ENCODE measurements at regions not wholly inside any gene's neighbourhood (a gene's known extent, or its start where the extent isn't known, plus 50 kb on each side); places are given as distances from the start of the nearest gene placed in this dataset.

DNA sequence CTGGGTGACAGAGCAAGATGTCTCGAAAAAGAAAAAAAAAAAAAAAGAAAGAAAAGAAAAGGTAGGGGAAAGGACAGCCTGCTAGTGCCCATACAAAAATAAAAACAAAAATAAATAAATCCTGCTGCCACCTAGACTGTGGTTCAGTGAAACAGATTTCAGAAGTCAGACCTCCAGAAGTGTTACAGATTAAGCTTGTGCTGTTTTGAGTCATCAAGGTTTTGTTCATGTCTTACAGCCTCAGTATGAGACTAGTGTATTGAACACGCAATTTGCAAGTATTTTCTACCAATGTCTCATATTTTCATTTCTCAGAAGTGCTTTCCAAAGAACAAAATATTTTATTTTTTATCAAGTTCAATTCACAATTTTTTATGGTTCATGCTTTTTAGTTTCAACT lies 720.4 kb upstream of the GYPC start:
- no peak for TF ChIP-seq RAD51 (IDR thresholded peaks at IDR 0.05; ENCODE audit: borderline replicate concordance)
- TF ChIP-seq, protein P1, sequence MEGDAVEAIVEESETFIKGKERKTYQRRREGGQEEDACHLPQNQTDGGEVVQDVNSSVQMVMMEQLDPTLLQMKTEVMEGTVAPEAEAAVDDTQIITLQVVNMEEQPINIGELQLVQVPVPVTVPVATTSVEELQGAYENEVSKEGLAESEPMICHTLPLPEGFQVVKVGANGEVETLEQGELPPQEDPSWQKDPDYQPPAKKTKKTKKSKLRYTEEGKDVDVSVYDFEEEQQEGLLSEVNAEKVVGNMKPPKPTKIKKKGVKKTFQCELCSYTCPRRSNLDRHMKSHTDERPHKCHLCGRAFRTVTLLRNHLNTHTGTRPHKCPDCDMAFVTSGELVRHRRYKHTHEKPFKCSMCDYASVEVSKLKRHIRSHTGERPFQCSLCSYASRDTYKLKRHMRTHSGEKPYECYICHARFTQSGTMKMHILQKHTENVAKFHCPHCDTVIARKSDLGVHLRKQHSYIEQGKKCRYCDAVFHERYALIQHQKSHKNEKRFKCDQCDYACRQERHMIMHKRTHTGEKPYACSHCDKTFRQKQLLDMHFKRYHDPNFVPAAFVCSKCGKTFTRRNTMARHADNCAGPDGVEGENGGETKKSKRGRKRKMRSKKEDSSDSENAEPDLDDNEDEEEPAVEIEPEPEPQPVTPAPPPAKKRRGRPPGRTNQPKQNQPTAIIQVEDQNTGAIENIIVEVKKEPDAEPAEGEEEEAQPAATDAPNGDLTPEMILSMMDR (CRISPR knock-in tag; IDR thresholded peaks at IDR 0.05), result no peak
- TF ChIP-seq SETDB1 (CRISPR knock-in tag; IDR thresholded peaks at IDR 0.05; ENCODE audit: borderline replicate concordance), result no peak
- no peak for TF ChIP-seq KLF16 (CRISPR knock-in tag; IDR thresholded peaks at IDR 0.05)
- no peak for TF ChIP-seq CREB1 (IDR thresholded peaks at IDR 0.05)
- no peak for TF ChIP-seq CREB1 (CRISPR knock-in tag; IDR thresholded peaks at IDR 0.05)
- TF ChIP-seq POLR2A (IDR thresholded peaks at IDR 0.05; ENCODE audit: insufficient read depth in 1 of 2, low read depth in 2 of 2, low read length in 2 of 2), result no peak
- TF ChIP-seq, protein P2, sequence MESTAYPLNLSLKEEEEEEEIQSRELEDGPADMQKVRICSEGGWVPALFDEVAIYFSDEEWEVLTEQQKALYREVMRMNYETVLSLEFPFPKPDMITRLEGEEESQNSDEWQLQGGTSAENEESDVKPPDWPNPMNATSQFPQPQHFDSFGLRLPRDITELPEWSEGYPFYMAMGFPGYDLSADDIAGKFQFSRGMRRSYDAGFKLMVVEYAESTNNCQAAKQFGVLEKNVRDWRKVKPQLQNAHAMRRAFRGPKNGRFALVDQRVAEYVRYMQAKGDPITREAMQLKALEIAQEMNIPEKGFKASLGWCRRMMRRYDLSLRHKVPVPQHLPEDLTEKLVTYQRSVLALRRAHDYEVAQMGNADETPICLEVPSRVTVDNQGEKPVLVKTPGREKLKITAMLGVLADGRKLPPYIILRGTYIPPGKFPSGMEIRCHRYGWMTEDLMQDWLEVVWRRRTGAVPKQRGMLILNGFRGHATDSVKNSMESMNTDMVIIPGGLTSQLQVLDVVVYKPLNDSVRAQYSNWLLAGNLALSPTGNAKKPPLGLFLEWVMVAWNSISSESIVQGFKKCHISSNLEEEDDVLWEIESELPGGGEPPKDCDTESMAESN (CRISPR knock-in tag; conservative IDR thresholded peaks at IDR 0.05), result no peak
- no peak for TF ChIP-seq JUNB (CRISPR knock-in tag; IDR thresholded peaks at IDR 0.05; ENCODE audit: borderline replicate concordance)
- no peak for TF ChIP-seq PHF8 (CRISPR knock-in tag; IDR thresholded peaks at IDR 0.05)
- no peak for TF ChIP-seq ETV5 (CRISPR knock-in tag; IDR thresholded peaks at IDR 0.05; ENCODE audit: borderline replicate concordance)
- TF ChIP-seq RFX1 (IDR thresholded peaks at IDR 0.05), result no peak

Measured in HepG2 (cell line).